ENCODE measurements at regions not wholly inside any gene's neighbourhood (a gene's known extent, or its start where the extent isn't known, plus 50 kb on each side); places are given as distances from the start of the nearest gene placed in this dataset.

- H3K27ac ChIP-seq (ENCODE audit: insufficient read depth, low read depth, low read length, poor library complexity, severe bottlenecking), result no peak overlapping the region
Observed at GRCh38 chr3:43872301-43872700, 181.6 kb downstream of the ABHD5 start.

DNA sequence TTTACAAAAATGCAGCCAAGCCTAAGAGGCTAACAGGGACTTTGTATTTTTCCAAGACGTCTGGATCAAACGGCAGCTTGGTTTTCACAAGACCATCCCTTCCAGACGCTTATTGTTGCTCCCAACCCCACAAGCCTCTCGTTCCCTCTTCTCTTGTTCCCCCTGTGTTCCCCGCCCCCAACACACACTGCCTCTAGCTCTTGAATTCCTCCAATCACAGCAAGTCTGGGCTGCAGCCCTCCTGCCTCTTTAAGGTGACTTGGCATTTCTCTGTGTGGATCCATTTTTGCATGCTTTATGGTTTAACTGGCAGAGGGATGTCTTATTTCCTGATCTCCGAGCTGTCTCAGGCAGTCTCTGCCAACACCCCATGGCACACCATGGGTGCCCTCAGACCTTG is 182.2 kb downstream of the ABHD5 start:
- H3K27me3 ChIP-seq (ENCODE audit: control insufficient read depth, insufficient read depth, low read length, poor library complexity, severe bottlenecking), result no peaks in the 10 kb centered on the region
- no peak overlapping the region for H3K4me3 ChIP-seq (ENCODE audit: insufficient read depth, low read depth, low read length)
- WGBS, 2 experiments, result 66 to 67% methylated on average over 6 of the region's 6 CpGs
- no peak overlapping the region for H3K27ac ChIP-seq (ENCODE audit: insufficient read depth, low read depth, low read length, poor library complexity, severe bottlenecking)
- no peaks in the 10 kb centered on the region for H3K9me3 ChIP-seq (ENCODE audit: control insufficient read depth, low read length)
- H3K36me3 ChIP-seq (ENCODE audit: control insufficient read depth, insufficient read depth, low read length), result no peaks in the 10 kb centered on the region
- peaks cover 5% of the 10 kb centered on the region for H3K4me1 ChIP-seq (ENCODE audit: control insufficient read depth, insufficient read depth, low read length)

More at GRCh38 chr3:43872301-43872700, 181.6 kb downstream of the ABHD5 start:
- no peaks in the 10 kb centered on the region for H3K9me3 ChIP-seq (ENCODE audit: control insufficient read depth, low read length)
- no peak overlapping the region for H3K4me3 ChIP-seq (ENCODE audit: insufficient read depth, low read depth, low read length)
- no peaks in the 10 kb centered on the region for H3K27me3 ChIP-seq (ENCODE audit: control insufficient read depth, insufficient read depth, low read length, poor library complexity, severe bottlenecking)
- 78 to 88% methylated on average over 3 of the region's 3 CpGs for WGBS, 2 experiments
- no peaks in the 10 kb centered on the region for H3K36me3 ChIP-seq (ENCODE audit: control insufficient read depth, insufficient read depth, low read length)
- peaks cover 5% of the 10 kb centered on the region for H3K4me1 ChIP-seq (ENCODE audit: control insufficient read depth, insufficient read depth, low read length)

DNA sequence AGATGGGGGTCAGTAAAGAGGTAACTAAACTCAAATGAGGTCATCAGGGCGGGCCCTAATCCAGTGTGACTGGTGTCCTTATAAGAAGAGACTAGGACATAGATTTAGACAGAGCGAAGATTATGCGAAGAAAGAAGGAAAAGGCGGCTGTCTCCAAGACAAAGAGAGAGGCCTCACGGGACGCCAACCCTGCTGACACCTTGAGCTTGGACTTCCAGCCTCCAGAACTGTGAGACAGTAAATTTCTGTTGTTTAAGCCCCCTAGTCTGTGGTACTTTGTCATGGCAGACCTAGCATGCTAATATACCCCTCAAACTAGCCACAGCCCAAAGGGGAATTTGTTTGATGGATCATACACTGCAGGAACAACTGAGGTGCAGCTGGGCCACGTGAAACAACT is 183.0 kb downstream of the ABHD5 start:
- Histone ChIP-seq H3K36me3 (ENCODE audit: control insufficient read depth, insufficient read depth, low read length) (no peaks in the 10 kb centered on the region), H3K4me1 (ENCODE audit: control insufficient read depth, insufficient read depth, low read length) (peaks cover 5% of the 10 kb centered on the region), H3K27ac (ENCODE audit: insufficient read depth, low read depth, low read length, poor library complexity, severe bottlenecking) (no peak overlapping the region), H3K27me3 (ENCODE audit: control insufficient read depth, insufficient read depth, low read length, poor library complexity, severe bottlenecking) (no peaks in the 10 kb centered on the region), H3K4me3 (ENCODE audit: insufficient read depth, low read depth, low read length) (no peak overlapping the region), H3K9me3 (ENCODE audit: control insufficient read depth, low read length) (no peaks in the 10 kb centered on the region)
- WGBS, 2 experiments, result 93 to 97% methylated on average over 7 of the region's 7 CpGs

DNA sequence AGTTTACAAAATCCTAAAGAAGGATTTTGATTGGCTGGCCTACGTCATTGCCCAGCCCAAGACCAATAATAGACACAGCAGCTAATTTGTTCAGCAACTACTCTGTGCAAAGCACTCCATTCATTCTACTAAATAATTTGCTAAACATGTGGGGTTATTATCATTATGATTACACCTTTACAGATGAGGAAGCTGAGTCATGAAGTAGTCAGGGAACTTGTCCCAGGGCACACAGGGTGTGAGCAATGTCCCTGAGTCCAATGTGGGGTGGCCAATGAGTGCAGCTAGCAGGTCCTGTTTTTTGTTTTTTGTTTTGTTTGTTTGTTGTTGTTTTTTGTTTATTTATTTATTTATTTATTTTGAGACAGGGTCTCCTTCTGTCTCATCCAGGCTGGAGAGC is 183.6 kb downstream of the ABHD5 start:
- H3K9me3 ChIP-seq (ENCODE audit: control insufficient read depth, low read length), result no peaks in the 10 kb centered on the region
- no peaks in the 10 kb centered on the region for H3K36me3 ChIP-seq (ENCODE audit: control insufficient read depth, insufficient read depth, low read length)
- H3K4me3 ChIP-seq (ENCODE audit: insufficient read depth, low read depth, low read length), result no peak overlapping the region
- no peak overlapping the region for H3K27ac ChIP-seq (ENCODE audit: insufficient read depth, low read depth, low read length, poor library complexity, severe bottlenecking)
- whole genome bisulfite sequencing, 2 experiments, result 81 to 87% methylated on average over 1 of the region's 1 CpG
- H3K4me1 ChIP-seq (ENCODE audit: control insufficient read depth, insufficient read depth, low read length), result peaks cover 5% of the 10 kb centered on the region
- H3K27me3 ChIP-seq (ENCODE audit: control insufficient read depth, insufficient read depth, low read length, poor library complexity, severe bottlenecking), result no peaks in the 10 kb centered on the region

- Histone ChIP-seq H3K27ac (ENCODE audit: insufficient read depth, low read depth, low read length, poor library complexity, severe bottlenecking) (no peak overlapping the region), H3K4me3 (ENCODE audit: insufficient read depth, low read depth, low read length) (no peak overlapping the region), H3K4me1 (ENCODE audit: control insufficient read depth, insufficient read depth, low read length) (peaks cover 5% of the 10 kb centered on the region), H3K27me3 (ENCODE audit: control insufficient read depth, insufficient read depth, low read length, poor library complexity, severe bottlenecking) (no peaks in the 10 kb centered on the region), H3K9me3 (ENCODE audit: control insufficient read depth, low read length) (no peaks in the 10 kb centered on the region), H3K36me3 (ENCODE audit: control insufficient read depth, insufficient read depth, low read length) (no peaks in the 10 kb centered on the region)
- 94 to 100% methylated on average over 1 of the region's 1 CpG for WGBS, 2 experiments
Observed at GRCh38 chr3:43874731-43875130, 184.0 kb downstream of the ABHD5 start.

DNA sequence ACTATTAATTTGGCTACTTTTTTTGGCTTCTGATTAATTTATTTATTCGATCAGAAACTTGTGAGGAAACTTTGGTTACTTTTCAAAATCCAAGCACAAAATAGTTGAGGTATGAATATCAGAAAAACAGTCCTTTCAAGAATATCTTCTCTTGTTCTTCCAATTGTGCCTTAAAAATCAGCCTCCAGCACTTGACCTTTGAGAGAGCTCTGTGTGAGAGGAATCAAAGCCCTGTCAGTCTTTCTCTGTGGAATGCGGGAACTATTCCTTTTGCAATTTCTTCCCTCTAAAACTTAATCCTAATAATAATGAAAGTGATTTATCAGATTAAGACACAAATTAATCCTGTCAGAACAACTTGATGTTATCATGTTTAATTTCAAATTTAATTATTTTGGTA is 185.9 kb downstream of the ABHD5 start:
- WGBS, 2 experiments, result 83 to 100% methylated on average over 1 to 2 of the region's 2 CpGs
- peaks cover 5% of the 10 kb centered on the region for H3K4me1 ChIP-seq (ENCODE audit: control insufficient read depth, insufficient read depth, low read length)
- H3K36me3 ChIP-seq (ENCODE audit: control insufficient read depth, insufficient read depth, low read length), result no peaks in the 10 kb centered on the region
- no peaks in the 10 kb centered on the region for H3K9me3 ChIP-seq (ENCODE audit: control insufficient read depth, low read length)
- no peak overlapping the region for H3K27ac ChIP-seq (ENCODE audit: insufficient read depth, low read depth, low read length, poor library complexity, severe bottlenecking)
- H3K4me3 ChIP-seq (ENCODE audit: insufficient read depth, low read depth, low read length), result no peak overlapping the region
- H3K27me3 ChIP-seq (ENCODE audit: control insufficient read depth, insufficient read depth, low read length, poor library complexity, severe bottlenecking), result no peaks in the 10 kb centered on the region

DNA sequence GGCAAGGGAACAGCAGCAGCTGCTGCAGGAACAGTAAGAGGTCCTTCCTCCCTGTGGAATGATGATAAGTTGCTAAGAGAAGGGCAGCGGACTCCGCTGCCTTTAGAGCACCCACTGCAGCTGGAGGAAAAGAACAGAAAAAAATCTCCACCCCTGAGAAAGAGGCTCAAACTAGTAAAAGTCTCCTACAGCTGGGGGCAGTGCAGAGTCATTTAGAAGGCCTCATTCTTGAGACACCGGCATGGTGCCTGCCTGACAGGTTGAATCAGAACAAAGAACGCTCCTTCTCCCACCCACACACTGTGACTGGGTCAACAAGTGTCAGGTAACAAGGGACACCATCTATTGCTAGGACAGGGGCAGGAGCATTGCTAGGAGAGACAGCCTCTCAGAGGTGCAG is 188.4 kb downstream of the ABHD5 start:
- Histone ChIP-seq H3K27ac (ENCODE audit: insufficient read depth, low read depth, low read length, poor library complexity, severe bottlenecking) (no peak overlapping the region), H3K27me3 (ENCODE audit: control insufficient read depth, insufficient read depth, low read length, poor library complexity, severe bottlenecking) (no peaks in the 10 kb centered on the region), H3K36me3 (ENCODE audit: control insufficient read depth, insufficient read depth, low read length) (no peaks in the 10 kb centered on the region), H3K4me3 (ENCODE audit: insufficient read depth, low read depth, low read length) (no peak overlapping the region), H3K4me1 (ENCODE audit: control insufficient read depth, insufficient read depth, low read length) (no peaks in the 10 kb centered on the region), H3K9me3 (ENCODE audit: control insufficient read depth, low read length) (no peaks in the 10 kb centered on the region)
- WGBS, 2 experiments, result 11 to 14% methylated on average over 3 to 4 of the region's 4 CpGs

GRCh38 chr3:43882976-43883680 is 192.4 kb downstream of the ABHD5 start:
- Histone ChIP-seq H3K4me3 (ENCODE audit: insufficient read depth, low read depth, low read length) (no peak overlapping the region), H3K4me1 (ENCODE audit: control insufficient read depth, insufficient read depth, low read length) (no peaks in the 10 kb centered on the region), H3K36me3 (ENCODE audit: control insufficient read depth, insufficient read depth, low read length) (no peaks in the 10 kb centered on the region), H3K27ac (ENCODE audit: insufficient read depth, low read depth, low read length, poor library complexity, severe bottlenecking) (no peak overlapping the region), H3K27me3 (ENCODE audit: control insufficient read depth, insufficient read depth, low read length, poor library complexity, severe bottlenecking) (no peaks in the 10 kb centered on the region), H3K9me3 (ENCODE audit: control insufficient read depth, low read length) (no peaks in the 10 kb centered on the region)
- 88 to 91% methylated on average over 11 of the region's 11 CpGs for WGBS, 2 experiments

DNA sequence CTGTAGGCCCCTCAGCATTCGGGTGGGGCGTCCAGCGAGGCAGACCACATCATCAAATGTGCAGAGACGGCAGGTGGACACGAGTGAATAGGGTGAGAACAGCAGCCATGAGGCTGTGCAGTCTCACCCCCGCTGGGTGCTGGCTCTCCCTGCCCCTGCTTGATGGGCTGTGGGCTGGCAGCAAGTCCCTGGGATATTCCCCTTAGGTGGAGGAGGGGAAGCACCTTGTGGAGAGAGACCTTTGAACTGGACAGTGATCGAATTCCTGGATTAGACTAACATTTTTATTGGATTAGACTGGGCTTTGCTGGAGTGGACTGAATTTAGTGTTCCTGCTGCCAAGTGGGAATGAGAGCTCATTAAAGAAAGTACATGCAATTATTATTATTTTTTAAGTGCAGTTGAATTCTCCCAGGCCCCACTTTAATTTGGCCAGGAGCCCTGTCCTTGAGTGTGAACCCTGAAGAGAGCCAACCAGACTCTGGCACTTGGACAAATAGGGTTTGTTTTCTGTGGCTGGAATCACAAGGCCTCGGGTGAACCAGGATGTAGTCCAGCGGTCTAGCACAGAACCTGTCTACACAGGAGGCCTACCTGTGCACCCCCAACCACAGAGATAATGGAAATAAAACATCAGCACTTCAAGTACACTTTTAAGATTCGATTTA is 193.1 kb downstream of the ABHD5 start:
- H3K36me3 ChIP-seq (ENCODE audit: control insufficient read depth, insufficient read depth, low read length), result no peaks in the 10 kb centered on the region
- H3K4me1 ChIP-seq (ENCODE audit: control insufficient read depth, insufficient read depth, low read length), result no peaks in the 10 kb centered on the region
- H3K27ac ChIP-seq (ENCODE audit: insufficient read depth, low read depth, low read length, poor library complexity, severe bottlenecking), result no peak overlapping the region
- 93 to 94% methylated on average over 10 of the region's 10 CpGs for WGBS, 2 experiments
- no peaks in the 10 kb centered on the region for H3K9me3 ChIP-seq (ENCODE audit: control insufficient read depth, low read length)
- no peak overlapping the region for H3K4me3 ChIP-seq (ENCODE audit: insufficient read depth, low read depth, low read length)
- no peaks in the 10 kb centered on the region for H3K27me3 ChIP-seq (ENCODE audit: control insufficient read depth, insufficient read depth, low read length, poor library complexity, severe bottlenecking)

GRCh38 chr3:43884581-43884980 is 193.8 kb downstream of the ABHD5 start:
- Histone ChIP-seq H3K27ac (ENCODE audit: insufficient read depth, low read depth, low read length, poor library complexity, severe bottlenecking) (no peak overlapping the region), H3K4me3 (ENCODE audit: insufficient read depth, low read depth, low read length) (no peak overlapping the region), H3K4me1 (ENCODE audit: control insufficient read depth, insufficient read depth, low read length) (no peaks in the 10 kb centered on the region), H3K36me3 (ENCODE audit: control insufficient read depth, insufficient read depth, low read length) (no peaks in the 10 kb centered on the region), H3K27me3 (ENCODE audit: control insufficient read depth, insufficient read depth, low read length, poor library complexity, severe bottlenecking) (no peaks in the 10 kb centered on the region), H3K9me3 (ENCODE audit: control insufficient read depth, low read length) (no peaks in the 10 kb centered on the region)
- 93 to 96% methylated on average over 7 of the region's 7 CpGs for WGBS, 2 experiments
